Thymus (tissue), 11 donors: ENCODE measurements at regions not wholly inside any gene's neighbourhood (a gene's known extent, or its start where the extent isn't known, plus 50 kb on each side); places are given as distances from the start of the nearest gene placed in this dataset.

Source experiments
- DNase-seq, 9 donors: peaks; one replicate each; pipeline ENCODE4 v3.0.0-alpha.2; 2013; ENCODE audit warnings: low spot score in 9 of 9, low read depth in 6 of 9, missing footprints in 1 of 9
- H3K27ac ChIP-seq, 2 donors: one replicate each; pipeline ENCODE4 v1.5.1; 2013; ENCODE audit warnings: control low read depth in 1 of 2, low read depth in 1 of 2, low read length in 1 of 2, mild to moderate bottlenecking in 1 of 2, moderate library complexity in 1 of 2
- H3K27me3 ChIP-seq, 2 donors: one replicate each; pipeline ENCODE4 v1.5.1; 2013; ENCODE audit warnings: low read length in 1 of 2; ENCODE audit not compliant: control insufficient read depth in 2 of 2, insufficient read depth in 1 of 2
- H3K36me3 ChIP-seq, 2 donors: one replicate each; pipeline ENCODE4 v1.5.1; 2013; ENCODE audit warnings: low read length in 1 of 2, mild to moderate bottlenecking in 1 of 2, moderate library complexity in 1 of 2; ENCODE audit not compliant: control insufficient read depth in 2 of 2, insufficient read depth in 2 of 2
- H3K4me1 ChIP-seq, 2 donors: one replicate each; pipeline ENCODE4 v1.5.1; 2013; ENCODE audit warnings: low read length in 2 of 2; ENCODE audit not compliant: control insufficient read depth in 2 of 2, insufficient read depth in 2 of 2
- H3K4me3 ChIP-seq, 2 donors: one replicate each; pipeline ENCODE4 v1.5.1; 2013; ENCODE audit warnings: low read length in 2 of 2, control low read depth in 1 of 2, mild to moderate bottlenecking in 1 of 2
- H3K9me3 ChIP-seq, 2 donors: one replicate each; pipeline ENCODE4 v1.5.1; 2013; ENCODE audit warnings: low read length in 1 of 2, mild to moderate bottlenecking in 1 of 2; ENCODE audit not compliant: control insufficient read depth in 2 of 2, insufficient read depth in 1 of 2
- WGBS: extraction: QIAGEN DNeasy Blood & Tissue Kit; methylation state at CpG from one replicate; pipeline ENCODE4 v1.1.7; 2013; 5-methylcytosine and 5-hydroxymethylcytosine counted together
- donor health status: healthy.

- Histone ChIP-seq H3K9me3 (no peaks in the 10 kb centered on the region), H3K4me1 (no peaks in the 10 kb centered on the region), H3K27me3 (no peaks in the 10 kb centered on the region), H3K36me3 (no peaks in the 10 kb centered on the region), H3K4me3 (no peak overlapping the region), H3K27ac (no peak overlapping the region)
- DNase-seq = no peak
- 92% methylated on average over 3 of the region's 3 CpGs for WGBS
Measured at GRCh38 chr2:60675301-60675700, 80.8 kb upstream of the PAPOLG start.

- Histone ChIP-seq H3K36me3 (no peaks in the 10 kb centered on the region), H3K4me3 (no peak overlapping the region), H3K27me3 (no peaks in the 10 kb centered on the region), H3K9me3 (no peaks in the 10 kb centered on the region), H3K27ac (no peak overlapping the region), H3K4me1 (no peaks in the 10 kb centered on the region)
- WGBS = 35% methylated on average over 4 of the region's 4 CpGs
- DNase-seq = no peak
Measured at GRCh38 chr2:60676706-60677330, 79.2 kb upstream of the PAPOLG start.

- H3K4me3 ChIP-seq = no peak overlapping the region
- no peak overlapping the region for H3K27ac ChIP-seq
- no peaks in the 10 kb centered on the region for H3K9me3 ChIP-seq
- 77% methylated on average over 4 of the region's 4 CpGs for WGBS
- no peaks in the 10 kb centered on the region for H3K27me3 ChIP-seq
- no peaks in the 10 kb centered on the region for H3K4me1 ChIP-seq
- DNase-seq = no peak
- no peaks in the 10 kb centered on the region for H3K36me3 ChIP-seq
Measured at GRCh38 chr2:60677356-60677755, 78.7 kb upstream of the PAPOLG start.

- Histone ChIP-seq H3K4me1 (no peaks in the 10 kb centered on the region), H3K36me3 (no peaks in the 10 kb centered on the region), H3K27ac (no peak overlapping the region), H3K27me3 (no peaks in the 10 kb centered on the region), H3K4me3 (no peak overlapping the region), H3K9me3 (no peaks in the 10 kb centered on the region)
- WGBS = 97% methylated on average over 7 of the region's 7 CpGs
- DNase-seq = no peak
Measured at GRCh38 chr2:60678551-60678950, 77.5 kb upstream of the PAPOLG start.

DNA sequence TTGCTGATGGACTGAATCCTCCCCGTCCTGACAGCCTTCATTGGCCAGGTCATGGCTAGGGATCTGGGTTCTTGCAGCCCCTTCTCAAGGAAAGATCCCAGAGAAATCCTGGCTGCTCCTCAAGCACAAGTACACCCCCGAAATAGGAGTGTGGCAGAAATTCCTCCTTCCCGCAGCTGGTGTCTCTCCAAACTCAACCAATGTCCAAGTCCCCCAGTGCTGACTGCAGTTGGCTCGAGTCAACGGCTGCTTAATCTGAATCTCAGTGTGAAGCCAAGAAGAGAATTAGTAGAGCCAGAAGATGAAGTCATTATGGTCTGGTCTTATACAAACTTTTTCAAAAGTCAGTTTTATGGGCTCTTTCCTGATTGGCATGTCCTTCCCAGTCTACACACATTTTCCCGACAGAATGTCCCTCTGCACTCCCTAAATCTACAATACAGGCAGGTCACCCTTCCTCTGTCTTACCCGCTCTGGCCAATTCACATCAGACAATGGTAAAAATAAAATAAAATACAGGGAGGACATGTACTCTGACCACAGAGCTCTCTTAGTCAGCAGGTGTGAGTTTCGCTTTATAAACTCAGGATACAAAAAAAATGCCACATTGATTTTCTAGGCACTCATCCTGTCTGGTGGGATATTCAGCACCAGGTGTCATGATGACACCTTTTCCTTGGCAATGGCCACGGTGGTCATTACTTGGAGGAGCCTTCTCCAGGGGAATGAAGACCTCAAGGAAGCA is 76.9 kb upstream of the PAPOLG start:
- no peak overlapping the region for H3K27ac ChIP-seq
- DNase-seq = no peak
- H3K4me3 ChIP-seq = no peak overlapping the region
- 94% methylated on average over 9 of the region's 9 CpGs for WGBS
- H3K36me3 ChIP-seq = no peaks in the 10 kb centered on the region
- H3K4me1 ChIP-seq = no peaks in the 10 kb centered on the region
- no peaks in the 10 kb centered on the region for H3K9me3 ChIP-seq
- H3K27me3 ChIP-seq = no peaks in the 10 kb centered on the region

GRCh38 chr2:60693551-60693950 is 62.5 kb upstream of the PAPOLG start:
- H3K36me3 ChIP-seq = no peaks in the 10 kb centered on the region
- 92% methylated on average over 3 of the region's 3 CpGs for WGBS
- no peaks in the 10 kb centered on the region for H3K9me3 ChIP-seq
- H3K27me3 ChIP-seq = no peaks in the 10 kb centered on the region
- no peak overlapping the region for H3K27ac ChIP-seq
- DNase-seq = no peak
- no peak overlapping the region for H3K4me3 ChIP-seq
- H3K4me1 ChIP-seq = no peaks in the 10 kb centered on the region

DNA sequence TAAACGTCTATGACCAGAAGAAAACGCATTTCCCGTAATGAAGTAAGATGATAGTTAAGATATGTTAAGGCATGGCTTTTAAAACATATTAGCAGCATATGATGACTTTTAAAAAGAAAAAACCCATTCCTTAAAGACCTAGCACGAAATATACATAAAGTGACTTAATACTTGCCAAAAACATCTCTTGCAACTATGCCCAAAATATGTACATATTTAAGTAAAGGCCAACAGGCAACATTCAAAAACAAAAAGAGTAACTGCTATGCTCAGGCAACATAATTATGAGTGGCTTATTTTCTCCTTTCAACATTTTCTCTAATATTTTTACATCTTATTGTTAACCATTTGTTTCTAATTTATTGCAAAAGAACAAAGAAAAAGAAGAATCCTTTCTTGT is 60.3 kb upstream of the PAPOLG start:
- H3K27ac ChIP-seq = no peak overlapping the region
- no peak for DNase-seq
- no peaks in the 10 kb centered on the region for H3K9me3 ChIP-seq
- 95% methylated on average over 4 of the region's 4 CpGs for WGBS
- no peaks in the 10 kb centered on the region for H3K4me1 ChIP-seq
- H3K27me3 ChIP-seq = no peaks in the 10 kb centered on the region
- no peaks in the 10 kb centered on the region for H3K36me3 ChIP-seq
- H3K4me3 ChIP-seq = no peak overlapping the region

- no peaks in the 10 kb centered on the region for H3K27me3 ChIP-seq
- no peaks in the 10 kb centered on the region for H3K9me3 ChIP-seq
- H3K36me3 ChIP-seq = no peaks in the 10 kb centered on the region
- no peak overlapping the region for H3K27ac ChIP-seq
- H3K4me3 ChIP-seq = no peak overlapping the region
- H3K4me1 ChIP-seq = no peaks in the 10 kb centered on the region
- DNase-seq = no peak
- 97% methylated on average over 4 of the region's 4 CpGs for WGBS
Measured at GRCh38 chr2:60699617-60700016, 56.5 kb upstream of the PAPOLG start.

DNA sequence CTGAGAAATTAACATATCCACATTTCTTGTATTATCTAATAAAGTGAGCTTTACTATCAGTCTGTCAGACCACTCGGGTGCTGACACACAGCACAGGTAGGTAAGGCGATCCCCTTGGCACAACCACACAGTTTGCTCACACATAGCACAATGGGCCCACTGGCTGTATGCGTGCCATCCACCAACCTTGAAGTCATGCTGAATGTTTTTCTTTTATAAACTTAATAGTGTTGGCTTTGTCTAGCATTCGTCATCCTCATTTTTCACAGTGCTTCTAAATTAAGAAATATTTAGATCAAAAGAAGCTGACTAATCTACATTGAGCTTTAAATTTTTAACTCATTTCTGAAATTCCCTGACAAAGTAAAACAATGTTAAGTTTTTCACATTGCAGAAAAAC is 50.0 kb upstream of the PAPOLG start:
- Histone ChIP-seq H3K9me3 (no peaks in the 10 kb centered on the region), H3K4me3 (no peak overlapping the region), H3K27me3 (no peaks in the 10 kb centered on the region), H3K27ac (no peak overlapping the region), H3K4me1 (peaks cover 0 to 2% of the 10 kb centered on the region in 2 donors), H3K36me3 (no peaks in the 10 kb centered on the region)
- no peak for DNase-seq
- 97% methylated on average over 4 of the region's 4 CpGs for WGBS
